ENCODE measurements at regions not wholly inside any gene's neighbourhood (a gene's known extent, or its start where the extent isn't known, plus 50 kb on each side); places are given as distances from the start of the nearest gene placed in this dataset.
"Not testable (repeated sequence)": the region's sequence is repeated elsewhere in the genome, so short reads cannot be mapped to it uniquely, and the experiment has no call there.

GRCh38 chr11:101718402-101718801 is 134.6 kb upstream of the TRPC6 start:
- H3K27me3 ChIP-seq (ENCODE audit: control insufficient read depth in 5 of 5, insufficient read depth in 4 of 5, low read length in 5 of 5): no peaks in the 10 kb centered on the region
- no peak overlapping the region for H3K9ac ChIP-seq (ENCODE audit: low read length in 5 of 5)
- H3K4me1 ChIP-seq (ENCODE audit: control insufficient read depth in 5 of 5, insufficient read depth in 5 of 5, low read length in 5 of 5): no peaks in the 10 kb centered on the region
- no peaks in the 10 kb centered on the region for H3K36me3 ChIP-seq (ENCODE audit: control insufficient read depth in 5 of 5, insufficient read depth in 5 of 5, low read length in 5 of 5)
- H3K4me3 ChIP-seq (ENCODE audit: low read depth in 1 of 5, low read length in 5 of 5): no peak overlapping the region
- H3K9me3 ChIP-seq (ENCODE audit: control insufficient read depth in 5 of 5, low read length in 5 of 5): no peaks in the 10 kb centered on the region
- no peak overlapping the region for H3K27ac ChIP-seq (ENCODE audit: low read depth, low read length)

DNA sequence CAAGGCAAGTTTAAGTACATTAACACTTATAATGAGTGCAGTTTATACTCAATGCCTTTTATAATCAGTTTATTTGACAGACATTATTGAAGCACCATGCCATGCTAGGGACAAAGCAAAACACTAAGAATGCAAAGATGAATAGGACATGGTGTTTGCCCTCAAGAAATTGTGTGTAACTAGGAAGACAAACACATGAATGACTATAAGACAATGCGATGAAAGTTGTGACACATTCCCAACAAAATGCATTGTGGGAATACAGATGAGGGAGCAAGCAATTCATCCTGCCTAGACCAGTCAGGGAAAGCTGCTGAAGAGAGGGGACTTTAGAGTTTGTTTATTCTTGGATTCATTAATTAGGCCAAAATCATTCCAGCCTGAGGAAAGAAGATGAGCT is 133.8 kb upstream of the TRPC6 start:
- Histone ChIP-seq H3K4me3 (ENCODE audit: low read depth in 1 of 5, low read length in 5 of 5) (no peak overlapping the region), H3K4me1 (ENCODE audit: control insufficient read depth in 5 of 5, insufficient read depth in 5 of 5, low read length in 5 of 5) (no peaks in the 10 kb centered on the region), H3K36me3 (ENCODE audit: control insufficient read depth in 5 of 5, insufficient read depth in 5 of 5, low read length in 5 of 5) (no peaks in the 10 kb centered on the region), H3K9me3 (ENCODE audit: control insufficient read depth in 5 of 5, low read length in 5 of 5) (no peaks in the 10 kb centered on the region), H3K27ac (ENCODE audit: low read depth, low read length) (no peak overlapping the region), H3K9ac (ENCODE audit: low read length in 5 of 5) (no peak overlapping the region), H3K27me3 (ENCODE audit: control insufficient read depth in 5 of 5, insufficient read depth in 4 of 5, low read length in 5 of 5) (no peaks in the 10 kb centered on the region)

GRCh38 chr11:101715281-101715680 is 131.5 kb upstream of the TRPC6 start:
- Histone ChIP-seq H3K27me3 (ENCODE audit: control insufficient read depth in 5 of 5, insufficient read depth in 4 of 5, low read length in 5 of 5) (no peaks in the 10 kb centered on the region), H3K27ac (ENCODE audit: low read depth, low read length) (no peak overlapping the region), H3K9ac (ENCODE audit: low read length in 5 of 5) (no peak overlapping the region), H3K9me3 (ENCODE audit: control insufficient read depth in 5 of 5, low read length in 5 of 5) (no peaks in the 10 kb centered on the region), H3K4me3 (ENCODE audit: low read depth in 1 of 5, low read length in 5 of 5) (no peak overlapping the region), H3K4me1 (ENCODE audit: control insufficient read depth in 5 of 5, insufficient read depth in 5 of 5, low read length in 5 of 5) (no peaks in the 10 kb centered on the region), H3K36me3 (ENCODE audit: control insufficient read depth in 5 of 5, insufficient read depth in 5 of 5, low read length in 5 of 5) (no peaks in the 10 kb centered on the region)

- Histone ChIP-seq H3K4me1 (ENCODE audit: control insufficient read depth in 5 of 5, insufficient read depth in 5 of 5, low read length in 5 of 5) (no peaks in the 10 kb centered on the region), H3K27ac (ENCODE audit: low read depth, low read length) (no peak overlapping the region), H3K27me3 (ENCODE audit: control insufficient read depth in 5 of 5, insufficient read depth in 4 of 5, low read length in 5 of 5) (no peaks in the 10 kb centered on the region), H3K4me3 (ENCODE audit: low read depth in 1 of 5, low read length in 5 of 5) (no peak overlapping the region), H3K9me3 (ENCODE audit: control insufficient read depth in 5 of 5, low read length in 5 of 5) (peaks cover 0 to 4% (median 0%) of the 10 kb centered on the region in 5 donors), H3K9ac (ENCODE audit: low read length in 5 of 5) (no peak overlapping the region), H3K36me3 (ENCODE audit: control insufficient read depth in 5 of 5, insufficient read depth in 5 of 5, low read length in 5 of 5) (no peaks in the 10 kb centered on the region)
Observed at GRCh38 chr11:101707477-101707876, 123.7 kb upstream of the TRPC6 start.

GRCh38 chr11:101706541-101706940 is 122.7 kb upstream of the TRPC6 start:
- Histone ChIP-seq H3K36me3 (ENCODE audit: control insufficient read depth in 5 of 5, insufficient read depth in 5 of 5, low read length in 5 of 5) (no peaks in the 10 kb centered on the region), H3K4me1 (ENCODE audit: control insufficient read depth in 5 of 5, insufficient read depth in 5 of 5, low read length in 5 of 5) (no peaks in the 10 kb centered on the region), H3K4me3 (ENCODE audit: low read depth in 1 of 5, low read length in 5 of 5) (no peak overlapping the region), H3K27me3 (ENCODE audit: control insufficient read depth in 5 of 5, insufficient read depth in 4 of 5, low read length in 5 of 5) (no peaks in the 10 kb centered on the region), H3K9me3 (ENCODE audit: control insufficient read depth in 5 of 5, low read length in 5 of 5) (peaks cover 0 to 4% (median 0%) of the 10 kb centered on the region in 5 donors), H3K27ac (ENCODE audit: low read depth, low read length) (no peak overlapping the region), H3K9ac (ENCODE audit: low read length in 5 of 5) (no peak overlapping the region)

- no peaks in the 10 kb centered on the region for H3K36me3 ChIP-seq (ENCODE audit: control insufficient read depth in 5 of 5, insufficient read depth in 5 of 5, low read length in 5 of 5)
- no peak overlapping the region for H3K27ac ChIP-seq (ENCODE audit: low read depth, low read length)
- no peak overlapping the region for H3K4me3 ChIP-seq (ENCODE audit: low read depth in 1 of 5, low read length in 5 of 5)
- H3K27me3 ChIP-seq (ENCODE audit: control insufficient read depth in 5 of 5, insufficient read depth in 4 of 5, low read length in 5 of 5): no peaks in the 10 kb centered on the region
- peaks cover 0 to 4% (median 0%) of the 10 kb centered on the region in 5 donors for H3K9me3 ChIP-seq (ENCODE audit: control insufficient read depth in 5 of 5, low read length in 5 of 5)
- H3K4me1 ChIP-seq (ENCODE audit: control insufficient read depth in 5 of 5, insufficient read depth in 5 of 5, low read length in 5 of 5): no peaks in the 10 kb centered on the region
- H3K9ac ChIP-seq (ENCODE audit: low read length in 5 of 5): no peak overlapping the region
Observed at GRCh38 chr11:101705972-101706371, 122.2 kb upstream of the TRPC6 start.

DNA sequence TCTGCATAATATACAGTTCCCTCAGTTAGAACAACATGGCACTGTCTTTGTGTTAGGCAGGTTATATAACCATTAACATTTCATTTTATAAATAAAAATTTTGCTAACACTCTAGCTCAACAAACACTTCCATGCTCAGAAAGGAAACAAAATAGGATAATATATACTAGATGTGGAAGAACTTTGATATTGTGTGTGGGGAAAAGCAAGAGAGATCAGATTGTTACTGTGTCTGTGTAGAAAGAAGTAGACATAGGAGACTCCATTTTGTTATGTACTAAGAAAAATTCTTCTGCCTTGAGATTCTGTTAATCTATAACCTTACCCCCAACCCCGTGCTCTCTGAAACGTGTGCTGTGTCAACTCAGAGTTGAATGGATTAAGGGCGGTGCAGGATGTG is 111.1 kb upstream of the TRPC6 start:
- not testable (repeated sequence) for H3K27ac ChIP-seq (ENCODE audit: low read depth, low read length); H3K9ac ChIP-seq (ENCODE audit: low read length in 5 of 5); H3K4me1 ChIP-seq (ENCODE audit: control insufficient read depth in 5 of 5, insufficient read depth in 5 of 5, low read length in 5 of 5); H3K36me3 ChIP-seq (ENCODE audit: control insufficient read depth in 5 of 5, insufficient read depth in 5 of 5, low read length in 5 of 5); H3K9me3 ChIP-seq (ENCODE audit: control insufficient read depth in 5 of 5, low read length in 5 of 5); H3K4me3 ChIP-seq (ENCODE audit: low read depth in 1 of 5, low read length in 5 of 5); H3K27me3 ChIP-seq (ENCODE audit: control insufficient read depth in 5 of 5, insufficient read depth in 4 of 5, low read length in 5 of 5)

- peaks cover 0 to 9% (median 5%) of the 10 kb centered on the region in 5 donors for H3K9me3 ChIP-seq (ENCODE audit: control insufficient read depth in 5 of 5, low read length in 5 of 5)
- H3K4me3 ChIP-seq (ENCODE audit: low read depth in 1 of 5, low read length in 5 of 5): no peak overlapping the region
- no peak overlapping the region for H3K27ac ChIP-seq (ENCODE audit: low read depth, low read length)
- H3K36me3 ChIP-seq (ENCODE audit: control insufficient read depth in 5 of 5, insufficient read depth in 5 of 5, low read length in 5 of 5): no peaks in the 10 kb centered on the region
- H3K27me3 ChIP-seq (ENCODE audit: control insufficient read depth in 5 of 5, insufficient read depth in 4 of 5, low read length in 5 of 5): no peaks in the 10 kb centered on the region
- H3K9ac ChIP-seq (ENCODE audit: low read length in 5 of 5): no peak overlapping the region
- no peaks in the 10 kb centered on the region for H3K4me1 ChIP-seq (ENCODE audit: control insufficient read depth in 5 of 5, insufficient read depth in 5 of 5, low read length in 5 of 5)
Observed at GRCh38 chr11:101692980-101693379, 109.2 kb upstream of the TRPC6 start.

GRCh38 chr11:101686514-101686913 is 102.7 kb upstream of the TRPC6 start:
- H3K27me3 ChIP-seq (ENCODE audit: control insufficient read depth in 5 of 5, insufficient read depth in 4 of 5, low read length in 5 of 5): no peaks in the 10 kb centered on the region
- H3K4me3 ChIP-seq (ENCODE audit: low read depth in 1 of 5, low read length in 5 of 5): no peak overlapping the region
- H3K27ac ChIP-seq (ENCODE audit: low read depth, low read length): no peak overlapping the region
- H3K36me3 ChIP-seq (ENCODE audit: control insufficient read depth in 5 of 5, insufficient read depth in 5 of 5, low read length in 5 of 5): no peaks in the 10 kb centered on the region
- peaks cover 0 to 8% (median 6%) of the 10 kb centered on the region in 5 donors for H3K9me3 ChIP-seq (ENCODE audit: control insufficient read depth in 5 of 5, low read length in 5 of 5)
- H3K4me1 ChIP-seq (ENCODE audit: control insufficient read depth in 5 of 5, insufficient read depth in 5 of 5, low read length in 5 of 5): no peaks in the 10 kb centered on the region
- no peak overlapping the region for H3K9ac ChIP-seq (ENCODE audit: low read length in 5 of 5)

DNA sequence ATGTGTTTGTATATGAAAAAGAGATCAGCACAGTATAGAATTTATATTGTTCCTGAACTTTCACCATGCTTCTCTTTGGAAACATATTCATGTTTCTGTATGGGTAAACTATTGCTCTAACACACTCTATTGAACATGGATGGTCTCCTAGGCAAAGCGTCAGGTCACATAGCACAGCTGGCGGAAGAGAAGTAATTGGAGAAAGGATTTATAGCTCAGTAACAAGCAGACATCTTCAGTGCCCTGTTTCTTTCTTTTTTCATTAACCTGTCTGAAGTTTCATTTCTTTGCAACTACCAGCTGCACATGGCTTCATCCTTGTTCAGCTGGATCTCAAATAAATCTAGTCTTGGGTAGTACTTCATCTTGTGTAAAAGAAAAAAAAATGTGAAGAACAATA is 84.4 kb upstream of the TRPC6 start:
- Histone ChIP-seq H3K4me1 (ENCODE audit: control insufficient read depth in 5 of 5, insufficient read depth in 5 of 5, low read length in 5 of 5) (no peaks in the 10 kb centered on the region), H3K27ac (ENCODE audit: low read depth, low read length) (no peak overlapping the region), H3K27me3 (ENCODE audit: control insufficient read depth in 5 of 5, insufficient read depth in 4 of 5, low read length in 5 of 5) (no peaks in the 10 kb centered on the region), H3K9ac (ENCODE audit: low read length in 5 of 5) (no peak overlapping the region), H3K4me3 (ENCODE audit: low read depth in 1 of 5, low read length in 5 of 5) (no peak overlapping the region), H3K36me3 (ENCODE audit: control insufficient read depth in 5 of 5, insufficient read depth in 5 of 5, low read length in 5 of 5) (no peaks in the 10 kb centered on the region), H3K9me3 (ENCODE audit: control insufficient read depth in 5 of 5, low read length in 5 of 5) (no peaks in the 10 kb centered on the region)

DNA sequence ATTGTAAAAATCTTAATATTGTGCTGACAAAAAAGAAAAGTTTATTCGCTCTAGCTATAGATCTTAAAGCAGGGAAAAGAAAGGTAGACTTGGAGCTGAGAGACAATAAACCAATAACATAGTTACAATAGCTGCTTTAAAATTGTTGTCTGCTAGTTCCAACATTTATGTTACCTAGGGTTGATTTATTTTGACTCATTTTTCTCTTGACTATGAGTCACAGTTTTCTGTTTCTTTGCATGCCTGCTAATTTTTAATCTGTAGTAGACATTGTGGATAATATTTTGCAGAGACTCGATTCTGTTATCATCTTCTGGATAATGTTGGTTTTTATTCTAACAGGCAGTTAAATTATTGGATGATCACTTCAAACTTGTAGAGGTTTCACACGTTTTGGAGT is 83.1 kb upstream of the TRPC6 start:
- Histone ChIP-seq H3K4me3 (ENCODE audit: low read depth in 1 of 5, low read length in 5 of 5) (no peak overlapping the region), H3K9me3 (ENCODE audit: control insufficient read depth in 5 of 5, low read length in 5 of 5) (peaks cover 0 to 5% (median 0%) of the 10 kb centered on the region in 5 donors), H3K9ac (ENCODE audit: low read length in 5 of 5) (no peak overlapping the region), H3K27me3 (ENCODE audit: control insufficient read depth in 5 of 5, insufficient read depth in 4 of 5, low read length in 5 of 5) (no peaks in the 10 kb centered on the region), H3K27ac (ENCODE audit: low read depth, low read length) (no peak overlapping the region), H3K4me1 (ENCODE audit: control insufficient read depth in 5 of 5, insufficient read depth in 5 of 5, low read length in 5 of 5) (no peaks in the 10 kb centered on the region), H3K36me3 (ENCODE audit: control insufficient read depth in 5 of 5, insufficient read depth in 5 of 5, low read length in 5 of 5) (no peaks in the 10 kb centered on the region)
